ENCODE measurements at regions not wholly inside any gene's neighbourhood (a gene's known extent, or its start where the extent isn't known, plus 50 kb on each side); places are given as distances from the start of the nearest gene placed in this dataset.

DNA sequence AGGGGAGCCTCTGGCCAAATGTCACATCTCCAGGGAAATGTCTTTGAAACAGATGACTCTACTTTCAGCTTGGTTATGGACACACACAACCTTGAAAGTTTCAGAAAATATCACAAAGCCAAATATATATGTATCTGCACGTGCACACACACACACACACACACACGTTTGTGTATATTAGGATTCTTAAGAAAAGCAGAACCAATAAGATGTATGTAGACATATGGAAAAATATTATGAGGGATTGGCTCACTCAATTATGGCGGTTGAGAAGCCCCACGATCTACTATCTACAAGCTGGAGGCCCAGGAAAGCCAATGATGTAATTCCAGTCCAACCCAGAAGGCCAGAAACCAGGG lies 194.9 kb downstream of the PALM2AKAP2 start:
- no peaks in the 10 kb centered on the region for H3K27me3 ChIP-seq (ENCODE audit: control insufficient read depth in 3 of 3, insufficient read depth in 3 of 3, low read length in 3 of 3)
- no peaks in the 10 kb centered on the region for H3K4me1 ChIP-seq (ENCODE audit: control insufficient read depth in 3 of 3, insufficient read depth in 2 of 3, low read depth in 1 of 3, low read length in 2 of 3)
- no peak for FAIRE-seq
- WGBS, 3 donors, result 87 to 89% (median 88%) methylated on average over 4 of the region's 4 CpGs
- H3K27ac ChIP-seq (ENCODE audit: low read depth in 1 of 3, low read length in 2 of 3), result no peak overlapping the region
- H3K9me3 ChIP-seq (ENCODE audit: control insufficient read depth in 2 of 2, insufficient read depth in 1 of 2, low read depth in 1 of 2, low read length in 1 of 2), result no peaks in the 10 kb centered on the region
- DNase-seq, result no peak
- no peaks in the 10 kb centered on the region for H3K36me3 ChIP-seq (ENCODE audit: control insufficient read depth in 3 of 3, insufficient read depth in 2 of 3, low read depth in 1 of 3, low read length in 3 of 3)
- H3K4me3 ChIP-seq (ENCODE audit: low read depth in 1 of 3, low read length in 3 of 3), result no peak overlapping the region

DNA sequence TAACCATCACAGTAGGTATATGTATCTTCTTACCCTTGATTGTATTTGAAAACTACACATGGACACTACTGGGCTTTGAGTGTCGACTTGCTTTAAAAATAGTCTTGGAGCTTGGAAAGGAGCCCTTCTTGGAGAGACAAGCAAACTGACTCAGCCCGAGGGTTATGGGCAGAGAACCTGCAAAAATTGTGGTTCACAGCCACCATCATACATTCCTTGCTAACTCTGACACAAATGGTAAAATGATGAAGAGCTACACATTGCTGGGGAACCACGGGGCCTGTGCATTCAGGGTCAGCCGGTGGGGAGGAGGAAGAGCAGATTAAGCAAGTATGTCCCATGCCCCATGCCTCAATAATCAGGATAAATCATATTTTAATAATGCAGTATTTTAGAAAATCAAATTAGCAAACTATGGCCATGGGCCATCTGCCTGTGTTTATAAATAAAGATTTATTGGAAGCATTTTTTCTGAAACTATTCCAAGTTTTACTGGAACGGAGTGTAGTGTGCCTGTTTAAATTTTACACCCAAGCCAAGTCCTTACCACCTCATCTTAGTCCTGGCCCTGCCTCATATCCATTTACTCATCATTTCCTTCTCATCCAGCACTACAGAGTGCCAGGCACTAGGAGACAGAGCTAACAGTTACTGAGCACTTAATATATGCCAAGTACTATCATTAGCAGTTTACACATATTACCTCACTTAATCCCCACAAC lies 195.7 kb downstream of the PALM2AKAP2 start:
- Histone ChIP-seq H3K4me3 (ENCODE audit: low read depth in 1 of 3, low read length in 3 of 3) (no peak overlapping the region), H3K27ac (ENCODE audit: low read depth in 1 of 3, low read length in 2 of 3) (no peak overlapping the region), H3K27me3 (ENCODE audit: control insufficient read depth in 3 of 3, insufficient read depth in 3 of 3, low read length in 3 of 3) (no peaks in the 10 kb centered on the region), H3K4me1 (ENCODE audit: control insufficient read depth in 3 of 3, insufficient read depth in 2 of 3, low read depth in 1 of 3, low read length in 2 of 3) (no peaks in the 10 kb centered on the region), H3K9me3 (ENCODE audit: control insufficient read depth in 2 of 2, insufficient read depth in 1 of 2, low read depth in 1 of 2, low read length in 1 of 2) (no peaks in the 10 kb centered on the region), H3K36me3 (ENCODE audit: control insufficient read depth in 3 of 3, insufficient read depth in 2 of 3, low read depth in 1 of 3, low read length in 3 of 3) (no peaks in the 10 kb centered on the region)
- FAIRE-seq, result no peak
- DNase-seq, result no peak
- 82 to 89% (median 84%) methylated on average over 5 of the region's 5 CpGs for WGBS, 3 donors

DNA sequence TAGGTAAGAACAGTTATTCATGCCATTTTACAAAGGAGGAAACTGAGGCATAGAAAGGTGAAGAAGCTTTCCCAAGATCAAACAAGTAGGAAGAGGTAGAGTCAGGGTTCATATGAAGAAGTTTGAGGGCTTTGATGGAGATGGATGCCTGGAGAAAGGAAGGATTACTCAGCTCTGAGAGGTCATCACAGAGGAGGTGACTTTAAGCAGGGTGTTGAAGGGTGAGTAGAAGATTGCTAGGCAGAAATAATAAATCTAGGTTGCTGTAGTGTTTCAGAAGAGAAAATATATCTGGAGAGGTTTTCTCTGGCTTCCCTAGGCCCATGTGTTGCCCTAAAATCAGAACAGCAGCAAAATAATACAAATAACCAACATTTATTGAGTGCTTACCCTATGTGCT lies 196.3 kb downstream of the PALM2AKAP2 start:
- no peaks in the 10 kb centered on the region for H3K27me3 ChIP-seq (ENCODE audit: control insufficient read depth in 3 of 3, insufficient read depth in 3 of 3, low read length in 3 of 3)
- H3K27ac ChIP-seq (ENCODE audit: low read depth in 1 of 3, low read length in 2 of 3), result no peak overlapping the region
- FAIRE-seq (no peak), DNase-seq (no peak)
- no peaks in the 10 kb centered on the region for H3K4me1 ChIP-seq (ENCODE audit: control insufficient read depth in 3 of 3, insufficient read depth in 2 of 3, low read depth in 1 of 3, low read length in 2 of 3)
- H3K9me3 ChIP-seq (ENCODE audit: control insufficient read depth in 2 of 2, insufficient read depth in 1 of 2, low read depth in 1 of 2, low read length in 1 of 2), result no peaks in the 10 kb centered on the region
- no peak overlapping the region for H3K4me3 ChIP-seq (ENCODE audit: low read depth in 1 of 3, low read length in 3 of 3)
- H3K36me3 ChIP-seq (ENCODE audit: control insufficient read depth in 3 of 3, insufficient read depth in 2 of 3, low read depth in 1 of 3, low read length in 3 of 3), result no peaks in the 10 kb centered on the region

DNA sequence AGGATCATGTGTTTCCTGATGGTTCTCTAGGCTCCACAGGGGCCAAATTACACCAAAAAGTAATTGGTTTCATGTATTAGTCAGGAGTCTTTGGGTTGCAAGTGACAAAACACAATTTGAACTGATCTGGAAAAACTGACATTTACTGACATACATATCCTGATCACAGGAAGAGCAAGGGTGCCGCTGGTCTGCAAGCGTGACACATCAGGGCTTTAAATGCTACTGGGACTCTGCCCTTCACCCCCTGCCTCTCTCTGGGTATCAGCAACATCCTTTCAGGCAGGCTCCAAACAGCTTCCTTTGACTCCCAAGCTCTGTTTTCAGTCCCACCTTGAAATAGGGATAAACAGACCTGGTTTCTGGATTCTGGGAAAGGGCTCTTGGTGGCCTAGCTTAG lies 197.5 kb downstream of the PALM2AKAP2 start:
- Histone ChIP-seq H3K36me3 (ENCODE audit: control insufficient read depth in 3 of 3, insufficient read depth in 2 of 3, low read depth in 1 of 3, low read length in 3 of 3) (no peaks in the 10 kb centered on the region), H3K4me3 (ENCODE audit: low read depth in 1 of 3, low read length in 3 of 3) (no peak overlapping the region), H3K9me3 (ENCODE audit: control insufficient read depth in 2 of 2, insufficient read depth in 1 of 2, low read depth in 1 of 2, low read length in 1 of 2) (no peaks in the 10 kb centered on the region), H3K27me3 (ENCODE audit: control insufficient read depth in 3 of 3, insufficient read depth in 3 of 3, low read length in 3 of 3) (no peaks in the 10 kb centered on the region), H3K27ac (ENCODE audit: low read depth in 1 of 3, low read length in 2 of 3) (no peak overlapping the region), H3K4me1 (ENCODE audit: control insufficient read depth in 3 of 3, insufficient read depth in 2 of 3, low read depth in 1 of 3, low read length in 2 of 3) (no peaks in the 10 kb centered on the region)
- FAIRE-seq (no peak), DNase-seq (no peak)
- 76 to 91% (median 82%) methylated on average over 2 of the region's 2 CpGs for WGBS, 3 donors

DNA sequence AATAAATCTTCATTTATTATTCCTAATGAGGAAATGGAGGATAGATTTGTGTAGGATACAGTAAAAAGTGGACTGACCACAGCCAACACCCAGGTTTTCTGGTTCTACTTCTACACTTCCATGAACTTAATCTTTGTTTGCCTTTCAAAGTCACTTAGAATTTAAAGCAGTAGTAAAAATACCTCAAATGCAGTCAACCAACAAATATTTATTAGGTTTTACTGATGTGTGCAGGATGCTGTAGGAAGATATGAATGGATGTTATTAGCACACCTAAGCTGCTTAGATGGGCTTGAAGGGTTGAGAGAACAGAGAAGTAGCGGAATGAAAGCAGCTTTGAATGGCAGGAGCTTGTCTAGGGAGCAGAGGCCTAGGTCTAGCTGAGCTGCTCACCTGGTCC lies 201.1 kb downstream of the PALM2AKAP2 start:
- DNase-seq, result no peak
- H3K27ac ChIP-seq (ENCODE audit: low read depth in 1 of 3, low read length in 2 of 3), result no peak overlapping the region
- no peak for FAIRE-seq
- WGBS, 3 donors, result 44 to 76% (median 52%) methylated on average over 1 of the region's 1 CpG
- H3K4me3 ChIP-seq (ENCODE audit: low read depth in 1 of 3, low read length in 3 of 3), result no peak overlapping the region
- H3K9me3 ChIP-seq (ENCODE audit: control insufficient read depth in 2 of 2, insufficient read depth in 1 of 2, low read depth in 1 of 2, low read length in 1 of 2), result no peaks in the 10 kb centered on the region
- H3K4me1 ChIP-seq (ENCODE audit: control insufficient read depth in 3 of 3, insufficient read depth in 2 of 3, low read depth in 1 of 3, low read length in 2 of 3), result no peaks in the 10 kb centered on the region
- H3K27me3 ChIP-seq (ENCODE audit: control insufficient read depth in 3 of 3, insufficient read depth in 3 of 3, low read length in 3 of 3), result no peaks in the 10 kb centered on the region
- H3K36me3 ChIP-seq (ENCODE audit: control insufficient read depth in 3 of 3, insufficient read depth in 2 of 3, low read depth in 1 of 3, low read length in 3 of 3), result no peaks in the 10 kb centered on the region

DNA sequence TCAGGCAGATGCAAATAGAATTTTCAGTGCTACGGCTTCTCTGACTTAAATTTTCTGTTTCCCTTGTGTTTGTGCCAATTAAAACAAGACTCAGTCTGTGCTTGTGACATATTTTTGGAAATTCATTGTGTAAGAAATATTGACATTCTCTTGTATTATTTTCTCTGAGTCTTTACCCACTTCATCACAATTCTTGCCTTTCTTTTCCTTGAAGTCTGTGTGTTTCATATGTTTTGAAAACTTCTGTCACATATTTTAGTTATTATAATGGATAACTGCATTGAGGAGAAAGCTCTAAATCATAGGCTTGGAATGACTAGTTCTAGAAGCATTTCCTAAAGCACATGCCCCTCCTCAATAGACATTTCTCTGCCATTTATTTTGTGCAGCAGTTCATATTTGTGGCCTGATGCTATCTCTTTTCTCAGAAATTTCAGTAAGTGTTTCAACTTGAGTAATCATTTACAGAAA lies 206.6 kb downstream of the PALM2AKAP2 start:
- no peak for FAIRE-seq

DNA sequence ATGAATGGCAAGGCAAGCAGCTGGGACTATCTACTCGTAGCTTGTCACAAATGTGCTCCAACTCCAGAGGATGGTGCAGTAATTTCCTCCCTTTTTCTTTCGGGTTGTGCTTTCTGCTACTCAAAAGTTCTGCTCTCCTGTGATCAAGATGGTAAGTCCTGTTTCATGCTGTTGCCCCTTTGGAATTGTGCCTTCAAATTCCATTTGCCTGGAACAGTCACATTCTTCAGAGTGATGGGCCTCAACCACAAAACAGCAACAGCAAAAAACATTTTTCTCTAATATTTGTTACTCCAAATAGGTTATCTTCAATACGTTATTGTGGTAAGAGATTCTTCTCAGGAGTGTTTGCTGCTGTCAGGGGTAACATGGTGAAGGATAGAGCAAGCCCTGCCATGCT lies 209.3 kb downstream of the PALM2AKAP2 start:
- Histone ChIP-seq H3K4me3 (ENCODE audit: low read depth in 1 of 3, low read length in 3 of 3) (no peak overlapping the region), H3K36me3 (ENCODE audit: control insufficient read depth in 3 of 3, insufficient read depth in 2 of 3, low read depth in 1 of 3, low read length in 3 of 3) (no peaks in the 10 kb centered on the region), H3K9me3 (ENCODE audit: control insufficient read depth in 2 of 2, insufficient read depth in 1 of 2, low read depth in 1 of 2, low read length in 1 of 2) (peaks cover 0 to 11% of the 10 kb centered on the region in 2 donors), H3K4me1 (ENCODE audit: control insufficient read depth in 3 of 3, insufficient read depth in 2 of 3, low read depth in 1 of 3, low read length in 2 of 3) (no peaks in the 10 kb centered on the region), H3K27ac (ENCODE audit: low read depth in 1 of 3, low read length in 2 of 3) (no peak overlapping the region), H3K27me3 (ENCODE audit: control insufficient read depth in 3 of 3, insufficient read depth in 3 of 3, low read length in 3 of 3) (no peaks in the 10 kb centered on the region)
- FAIRE-seq (no peak), DNase-seq (no peak)
- 83 to 90% (median 90%) methylated on average over 3 of the region's 3 CpGs for WGBS, 3 donors

More for the DNA sequence above, 206.6 kb downstream of the PALM2AKAP2 start:
- Histone ChIP-seq H3K9me3 (ENCODE audit: control insufficient read depth in 2 of 2, insufficient read depth in 1 of 2, low read depth in 1 of 2, low read length in 1 of 2) (peaks cover 0 to 11% of the 10 kb centered on the region in 2 donors), H3K27me3 (ENCODE audit: control insufficient read depth in 3 of 3, insufficient read depth in 3 of 3, low read length in 3 of 3) (no peaks in the 10 kb centered on the region), H3K4me1 (ENCODE audit: control insufficient read depth in 3 of 3, insufficient read depth in 2 of 3, low read depth in 1 of 3, low read length in 2 of 3) (no peaks in the 10 kb centered on the region), H3K36me3 (ENCODE audit: control insufficient read depth in 3 of 3, insufficient read depth in 2 of 3, low read depth in 1 of 3, low read length in 3 of 3) (no peaks in the 10 kb centered on the region), H3K4me3 (ENCODE audit: low read depth in 1 of 3, low read length in 3 of 3) (no peak overlapping the region), H3K27ac (ENCODE audit: low read depth in 1 of 3, low read length in 2 of 3) (no peak overlapping the region)
- 57 to 86% (median 68%) methylated on average over 1 of the region's 1 CpG for WGBS, 3 donors
- DNase-seq, result no peak

DNA sequence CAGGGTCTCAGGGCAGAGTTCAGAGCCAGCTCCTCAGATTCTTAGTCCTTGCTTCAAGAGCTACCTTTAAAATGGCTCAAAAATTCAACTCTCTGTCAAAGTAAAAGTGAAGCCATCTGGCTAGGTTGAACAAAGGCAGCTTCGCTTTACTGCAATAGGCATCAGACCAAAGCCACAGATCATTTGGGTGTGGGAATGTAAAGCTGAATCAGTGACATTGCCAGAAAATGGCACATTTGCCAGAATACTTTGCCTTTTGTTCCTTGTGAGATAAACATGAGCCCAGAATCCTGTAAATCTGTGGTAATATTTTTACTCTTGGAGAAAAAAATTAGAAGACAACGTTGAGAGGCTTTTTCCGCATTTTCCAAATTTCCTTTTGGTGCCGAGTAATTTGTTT lies 210.5 kb downstream of the PALM2AKAP2 start:
- no peak overlapping the region for H3K27ac ChIP-seq (ENCODE audit: low read depth in 1 of 3, low read length in 2 of 3)
- FAIRE-seq (no peak), DNase-seq (no peak)
- no peak overlapping the region for H3K4me3 ChIP-seq (ENCODE audit: low read depth in 1 of 3, low read length in 3 of 3)
- H3K27me3 ChIP-seq (ENCODE audit: control insufficient read depth in 3 of 3, insufficient read depth in 3 of 3, low read length in 3 of 3), result no peaks in the 10 kb centered on the region
- H3K9me3 ChIP-seq (ENCODE audit: control insufficient read depth in 2 of 2, insufficient read depth in 1 of 2, low read depth in 1 of 2, low read length in 1 of 2), result peaks cover 0 to 18% of the 10 kb centered on the region in 2 donors
- H3K36me3 ChIP-seq (ENCODE audit: control insufficient read depth in 3 of 3, insufficient read depth in 2 of 3, low read depth in 1 of 3, low read length in 3 of 3), result no peaks in the 10 kb centered on the region
- 78 to 90% (median 88%) methylated on average over 4 of the region's 4 CpGs for WGBS, 3 donors
- H3K4me1 ChIP-seq (ENCODE audit: control insufficient read depth in 3 of 3, insufficient read depth in 2 of 3, low read depth in 1 of 3, low read length in 2 of 3), result no peaks in the 10 kb centered on the region

DNA sequence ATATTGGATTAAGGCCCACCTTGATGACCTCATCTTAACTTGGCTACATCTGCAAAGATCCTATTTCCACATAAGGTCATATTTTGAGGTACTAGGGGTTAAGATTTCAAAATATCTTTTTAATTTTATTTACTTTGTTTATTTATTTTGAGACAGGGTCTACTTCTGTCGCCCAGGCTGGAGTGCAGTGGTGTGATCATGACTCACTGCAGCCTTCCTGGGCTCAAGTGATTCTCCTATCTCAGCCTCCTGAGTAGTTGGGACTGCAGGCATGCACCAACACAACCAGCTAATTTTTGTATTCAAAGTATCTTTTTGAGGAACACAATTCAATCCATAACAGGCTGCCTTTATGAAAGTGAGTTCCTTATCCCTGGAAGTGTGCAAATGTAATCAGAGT lies 212.3 kb downstream of the PALM2AKAP2 start:
- H3K9me3 ChIP-seq (ENCODE audit: control insufficient read depth in 2 of 2, insufficient read depth in 1 of 2, low read depth in 1 of 2, low read length in 1 of 2), result peaks cover 0 to 20% of the 10 kb centered on the region in 2 donors
- H3K36me3 ChIP-seq (ENCODE audit: control insufficient read depth in 3 of 3, insufficient read depth in 2 of 3, low read depth in 1 of 3, low read length in 3 of 3), result no peaks in the 10 kb centered on the region
- WGBS, 3 donors, result 61 to 72% (median 71%) methylated on average over 1 of the region's 1 CpG
- no peaks in the 10 kb centered on the region for H3K27me3 ChIP-seq (ENCODE audit: control insufficient read depth in 3 of 3, insufficient read depth in 3 of 3, low read length in 3 of 3)
- H3K4me3 ChIP-seq (ENCODE audit: low read depth in 1 of 3, low read length in 3 of 3), result no peak overlapping the region
- no peak overlapping the region for H3K27ac ChIP-seq (ENCODE audit: low read depth in 1 of 3, low read length in 2 of 3)
- H3K4me1 ChIP-seq (ENCODE audit: control insufficient read depth in 3 of 3, insufficient read depth in 2 of 3, low read depth in 1 of 3, low read length in 2 of 3), result no peaks in the 10 kb centered on the region
- DNase-seq, result no peak
- no peak for FAIRE-seq

Data from small intestine (tissue), 7 donors.